ENCODE measurements at regions not wholly inside any gene's neighbourhood (a gene's known extent, or its start where the extent isn't known, plus 50 kb on each side); places are given as distances from the start of the nearest gene placed in this dataset.

DNA sequence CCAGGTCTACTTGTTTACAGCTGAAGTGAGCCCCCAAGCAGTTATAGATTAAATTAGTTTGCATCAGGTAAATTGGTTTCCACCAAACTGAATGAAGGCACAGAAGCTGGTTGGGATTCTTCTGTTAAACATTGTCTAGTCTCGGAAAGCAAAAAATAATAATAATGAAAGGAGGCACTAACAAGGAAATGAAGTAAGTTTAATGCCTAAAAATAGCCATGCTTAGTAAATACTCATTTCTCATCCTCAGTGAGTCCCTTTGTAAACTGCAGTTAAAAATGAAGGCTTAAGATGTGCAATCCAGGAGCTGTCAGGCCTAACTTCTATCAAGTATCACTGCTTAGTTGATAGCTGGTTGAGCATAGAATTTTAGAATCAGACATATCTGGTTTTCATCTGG is 113.5 kb downstream of the BTG1 start:
- no peak for TF ChIP-seq GATA2 (IDR thresholded peaks at IDR 0.05; ENCODE audit: low read depth, low read length)
- no peak for TF ChIP-seq GATA3 (IDR thresholded peaks at IDR 0.05; ENCODE audit: low read depth, low read length)

DNA sequence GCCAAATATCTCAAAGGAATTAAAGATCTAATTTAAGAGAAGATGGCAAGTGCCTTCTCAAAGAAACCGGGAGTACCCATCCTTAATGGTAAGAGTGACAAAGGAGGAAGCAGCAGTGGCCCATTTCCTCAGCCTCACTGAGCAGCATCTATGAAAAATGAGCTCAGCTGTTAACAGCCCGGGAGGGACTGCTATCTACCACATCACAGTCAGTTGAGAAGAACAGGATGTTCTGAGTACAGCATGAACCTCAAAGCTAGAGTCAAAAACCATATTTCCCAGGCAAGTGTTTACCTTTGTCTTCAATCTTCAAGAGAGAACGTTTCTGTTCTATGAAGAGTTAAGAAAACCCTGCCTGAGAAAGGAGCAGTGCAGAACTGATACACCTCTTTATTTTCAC is 115.0 kb downstream of the BTG1 start:
- TF ChIP-seq GATA3 (IDR thresholded peaks at IDR 0.05; ENCODE audit: low read depth, low read length) (no peak), GATA2 (IDR thresholded peaks at IDR 0.05; ENCODE audit: low read depth, low read length) (no peak)

DNA sequence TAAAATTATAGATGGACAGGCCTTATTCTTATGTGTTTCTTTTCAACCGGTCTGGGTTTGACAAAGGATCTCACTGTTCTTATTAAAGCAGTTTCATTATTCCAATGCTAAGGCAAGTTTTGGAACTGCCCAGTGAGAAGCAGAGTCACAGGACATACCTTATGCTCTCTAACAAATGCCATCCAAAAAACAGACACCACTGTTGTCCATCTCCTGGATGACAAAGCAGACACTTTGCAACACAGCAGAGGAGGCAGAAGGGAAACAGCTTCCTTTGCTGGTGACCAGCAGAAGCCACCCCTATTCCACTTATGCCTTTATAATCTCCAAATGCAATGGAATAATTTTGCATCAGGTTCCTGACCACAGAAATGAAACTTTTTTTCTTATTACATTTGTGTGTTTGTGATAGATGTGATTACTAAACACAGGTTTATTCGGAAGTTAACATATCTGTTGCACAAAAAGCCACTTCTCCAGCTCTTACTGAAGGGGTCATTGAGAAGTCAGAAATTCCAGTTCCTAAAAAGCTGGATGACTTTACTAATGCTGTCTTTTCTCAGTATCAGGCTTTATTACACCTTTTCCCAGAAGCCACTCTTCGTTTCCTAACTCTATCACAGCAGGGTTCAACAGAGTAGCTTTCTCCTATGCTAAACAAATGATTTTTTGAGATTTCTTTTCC is 115.6 kb downstream of the BTG1 start:
- TF ChIP-seq GATA3 (IDR thresholded peaks at IDR 0.05; ENCODE audit: low read depth, low read length) (no peak), GATA2 (IDR thresholded peaks at IDR 0.05; ENCODE audit: low read depth, low read length) (no peak)

DNA sequence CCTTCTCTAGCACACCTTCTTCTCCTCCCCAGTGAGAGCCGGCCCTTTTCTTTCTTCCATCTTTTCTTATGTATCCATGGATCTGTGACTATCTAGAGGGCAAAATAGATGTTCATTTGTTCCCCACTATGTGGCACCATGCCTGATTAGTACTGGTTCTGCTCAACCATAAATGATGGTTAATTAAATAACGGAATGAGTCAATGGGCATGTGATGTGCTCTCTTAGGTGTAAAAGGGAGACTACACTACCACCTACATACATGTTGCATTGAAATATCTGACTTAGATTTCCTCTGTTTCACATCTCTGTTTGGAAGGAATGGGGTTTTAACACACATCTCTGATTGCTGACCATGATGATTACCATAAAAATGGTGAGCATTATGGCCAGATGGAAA is 116.5 kb downstream of the BTG1 start:
- TF ChIP-seq GATA2 (IDR thresholded peaks at IDR 0.05; ENCODE audit: low read depth, low read length) (no peak), GATA3 (IDR thresholded peaks at IDR 0.05; ENCODE audit: low read depth, low read length) (no peak)

DNA sequence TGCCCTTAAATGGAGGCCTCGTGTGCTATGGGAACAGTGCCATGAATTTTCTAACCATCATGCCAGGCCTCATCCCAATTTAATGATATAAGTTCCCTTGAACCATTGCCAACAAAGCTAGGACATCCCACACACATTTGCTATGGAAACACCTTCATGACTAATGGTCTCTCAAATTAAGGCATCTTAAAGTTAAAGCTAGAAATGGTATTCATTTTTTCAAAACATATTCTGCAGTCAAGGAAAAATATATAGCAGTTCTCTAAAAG is 117.3 kb downstream of the BTG1 start:
- TF ChIP-seq GATA3 (IDR thresholded peaks at IDR 0.05; ENCODE audit: low read depth, low read length) (no peak), GATA2 (IDR thresholded peaks at IDR 0.05; ENCODE audit: low read depth, low read length) (no peak)

DNA sequence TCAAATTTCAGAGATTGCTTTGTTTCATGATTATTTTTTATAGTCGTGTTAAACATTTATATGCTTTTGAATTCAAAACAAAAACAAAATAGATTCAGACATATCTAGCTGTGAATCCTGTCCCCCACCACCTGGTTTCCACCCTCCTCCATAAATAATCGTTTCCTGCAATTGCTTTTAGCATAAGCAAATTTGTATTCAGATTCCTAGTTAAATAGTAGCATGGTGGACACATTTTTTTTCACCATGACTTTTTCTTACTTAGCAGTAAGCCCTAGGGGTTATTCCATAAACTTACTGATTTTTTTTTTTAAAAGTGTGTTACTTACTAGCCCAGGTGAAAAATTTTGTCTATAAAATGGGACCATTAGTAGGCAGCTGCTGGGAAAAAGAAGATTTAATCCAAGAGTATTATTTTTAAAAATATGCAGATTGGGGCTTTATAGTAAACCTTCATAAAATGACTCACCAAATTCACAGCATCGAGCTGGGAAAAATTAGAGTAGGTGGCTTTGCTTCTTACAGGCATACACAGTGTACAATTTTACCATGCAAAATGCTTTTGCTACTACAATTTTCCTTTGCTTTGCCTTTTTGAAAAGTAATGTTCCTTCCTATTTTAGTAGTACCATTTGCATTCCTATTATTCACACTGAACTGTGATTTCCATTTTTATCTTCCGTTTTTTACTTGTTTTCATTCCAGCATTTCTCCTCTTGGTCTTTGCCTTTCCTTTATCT is 117.8 kb downstream of the BTG1 start:
- TF ChIP-seq GATA3 (IDR thresholded peaks at IDR 0.05; ENCODE audit: low read depth, low read length) (no peak), GATA2 (IDR thresholded peaks at IDR 0.05; ENCODE audit: low read depth, low read length) (no peak)

DNA sequence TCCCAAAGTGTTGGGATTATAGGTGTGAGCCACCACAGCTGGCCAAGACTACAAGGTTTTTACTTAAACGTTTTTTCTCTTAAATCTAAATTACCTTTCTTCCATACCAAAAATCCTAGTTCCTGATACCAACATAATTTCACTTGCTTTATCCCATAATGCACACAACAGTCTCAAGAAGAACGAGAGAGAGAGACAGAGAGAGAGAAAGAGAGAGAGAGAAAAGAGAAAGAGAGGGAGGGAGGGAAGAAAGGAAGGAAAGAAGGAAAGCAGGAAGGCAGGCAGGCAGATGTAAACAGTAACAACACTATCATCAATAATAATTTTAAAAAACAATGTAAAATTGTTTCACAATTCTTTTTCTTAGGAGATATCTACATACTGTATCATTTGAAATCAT is 118.4 kb downstream of the BTG1 start:
- TF ChIP-seq GATA3 (IDR thresholded peaks at IDR 0.05; ENCODE audit: low read depth, low read length) (no peak), GATA2 (IDR thresholded peaks at IDR 0.05; ENCODE audit: low read depth, low read length) (no peak)

DNA sequence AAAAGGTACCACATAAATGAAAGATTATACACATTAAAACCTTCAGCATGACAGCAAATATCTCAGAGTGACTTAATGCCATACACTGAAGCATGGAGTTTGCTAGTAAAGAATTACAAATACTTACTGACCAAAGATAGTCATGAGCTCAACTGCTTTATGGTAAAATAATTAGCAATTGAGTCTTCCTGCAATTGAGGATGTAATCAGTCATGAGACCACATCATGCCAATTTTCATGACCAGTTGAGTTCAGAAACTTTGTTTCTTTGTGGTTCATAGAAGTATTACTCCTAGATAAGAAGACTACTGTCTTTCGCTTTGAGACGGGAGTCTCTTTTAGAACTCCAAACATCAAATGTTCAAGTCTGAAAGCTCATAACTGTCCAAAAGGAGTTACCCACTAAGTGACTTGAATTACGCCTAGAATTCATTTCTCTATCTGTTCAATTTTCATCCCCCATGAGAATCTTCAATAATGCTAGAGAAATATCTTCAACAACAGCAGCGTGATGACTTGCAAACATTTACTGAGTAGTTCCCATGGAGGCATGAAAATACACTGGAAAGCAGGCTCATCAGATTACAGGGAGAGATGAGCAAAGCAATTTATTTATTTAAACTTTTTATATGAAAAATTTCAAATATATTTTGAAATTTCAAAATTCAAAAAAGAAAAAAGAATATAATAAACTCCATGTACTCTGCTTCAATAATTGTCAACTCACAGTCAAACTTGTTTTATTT is 120.0 kb downstream of the BTG1 start:
- TF ChIP-seq GATA3 (IDR thresholded peaks at IDR 0.05; ENCODE audit: low read depth, low read length): no peak
- no peak for TF ChIP-seq GATA2 (IDR thresholded peaks at IDR 0.05; ENCODE audit: low read depth, low read length)

DNA sequence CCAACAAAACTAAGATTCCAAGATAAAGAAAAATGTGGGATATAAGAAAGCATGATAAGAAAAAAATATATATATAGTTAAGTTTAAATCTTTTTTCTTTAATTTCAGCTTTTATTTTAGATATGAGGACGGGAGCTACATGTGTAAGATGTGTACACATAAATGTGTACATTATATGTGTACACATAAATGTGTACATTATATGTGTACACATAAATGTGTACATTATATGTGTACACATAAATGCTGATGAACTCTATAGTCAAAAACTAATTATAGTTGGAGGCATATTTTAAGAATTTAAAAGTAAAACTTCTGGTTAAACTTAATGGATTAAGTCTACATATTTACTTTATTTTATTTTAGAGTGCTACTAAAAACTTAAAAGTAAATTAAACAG is 123.6 kb downstream of the BTG1 start:
- TF ChIP-seq GATA2 (IDR thresholded peaks at IDR 0.05; ENCODE audit: low read depth, low read length) (no peak), GATA3 (IDR thresholded peaks at IDR 0.05; ENCODE audit: low read depth, low read length) (no peak)

DNA sequence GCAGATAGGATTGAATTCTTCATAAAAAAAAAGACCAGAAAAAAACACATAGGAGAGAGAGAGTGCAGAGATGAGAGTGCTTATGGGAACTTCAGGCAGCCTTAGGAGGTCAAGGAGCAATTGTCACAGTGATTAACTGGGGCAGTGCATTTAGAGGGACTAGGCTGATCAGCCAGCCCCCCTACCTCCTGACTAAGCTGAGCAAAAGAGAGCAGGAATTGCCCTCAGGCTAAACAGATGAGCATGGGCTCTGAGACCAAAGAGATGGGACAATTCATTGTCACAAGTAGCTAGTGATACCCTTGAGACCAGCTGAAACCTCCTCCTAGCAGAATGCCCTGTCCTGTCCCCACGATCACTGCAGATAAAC is 124.0 kb downstream of the BTG1 start:
- TF ChIP-seq GATA3 (IDR thresholded peaks at IDR 0.05; ENCODE audit: low read depth, low read length) (no peak), GATA2 (IDR thresholded peaks at IDR 0.05; ENCODE audit: low read depth, low read length) (no peak)

DNA sequence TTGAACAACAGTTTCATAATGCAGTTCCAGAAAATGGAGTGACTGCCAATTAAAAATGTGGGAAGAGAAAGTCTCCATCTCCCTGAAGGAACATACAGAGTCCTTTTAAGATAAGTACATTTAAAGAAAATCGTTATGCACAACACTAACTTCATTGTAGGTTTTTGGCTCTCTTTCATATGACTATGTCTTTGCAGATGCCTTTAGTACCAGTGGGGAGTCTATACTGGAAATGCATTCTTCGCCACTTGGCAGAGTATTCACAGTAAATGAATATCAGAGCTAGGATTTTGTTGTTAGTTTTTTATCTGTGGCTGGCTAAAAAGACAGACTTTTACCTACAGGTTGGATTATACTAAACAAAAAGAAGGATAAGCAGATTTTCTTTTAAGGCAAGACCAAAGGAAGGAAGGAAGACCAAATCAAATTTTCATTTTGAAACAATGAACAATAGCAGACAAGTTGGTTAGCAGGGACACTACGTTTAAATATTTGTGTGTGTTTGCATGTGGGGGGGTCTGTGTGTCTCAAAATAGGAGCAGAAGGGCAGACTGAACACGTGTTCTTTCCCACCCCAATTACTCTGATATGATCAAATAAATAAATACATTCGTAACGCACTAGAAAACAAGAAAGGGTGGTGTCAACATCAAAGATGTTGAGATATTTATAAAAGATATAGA is 124.5 kb downstream of the BTG1 start:
- no peak for TF ChIP-seq GATA2 (IDR thresholded peaks at IDR 0.05; ENCODE audit: low read depth, low read length)
- TF ChIP-seq GATA3 (IDR thresholded peaks at IDR 0.05; ENCODE audit: low read depth, low read length): no peak

DNA sequence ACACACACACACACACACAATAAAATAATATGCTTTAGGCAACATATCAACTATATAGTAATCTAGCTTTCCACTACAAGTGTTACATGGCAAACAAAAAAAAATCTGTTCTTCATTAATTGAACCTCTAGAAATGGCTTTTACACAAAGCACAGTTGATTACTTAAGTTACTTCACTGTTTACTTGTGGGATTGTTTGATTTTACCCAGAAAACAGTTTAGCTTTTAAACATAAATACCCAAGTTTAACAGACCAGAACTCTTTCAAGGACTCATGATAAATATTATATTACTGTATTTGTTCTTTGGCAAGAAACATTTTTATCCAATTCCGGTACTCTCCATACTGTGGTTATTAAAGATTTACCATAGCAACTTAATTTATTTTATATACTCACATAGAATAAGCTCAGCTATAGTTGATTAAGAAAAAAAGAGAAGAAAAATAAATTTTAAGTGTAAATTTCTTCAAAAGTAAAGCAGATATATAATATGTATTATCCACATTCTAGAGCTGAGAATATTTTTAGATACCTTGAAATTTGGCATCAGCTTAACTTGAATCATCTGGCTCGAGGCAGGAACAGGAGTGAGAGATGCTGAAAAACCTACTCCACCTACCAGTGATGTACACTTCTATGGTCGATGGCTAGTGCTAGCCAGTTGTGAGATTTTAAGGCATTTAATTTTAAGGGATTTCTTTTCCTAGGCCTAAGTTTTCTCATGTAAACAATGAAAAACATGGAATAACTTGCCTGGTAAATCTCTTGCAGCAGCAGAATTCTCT is 126.0 kb downstream of the BTG1 start:
- TF ChIP-seq GATA2 (IDR thresholded peaks at IDR 0.05; ENCODE audit: low read depth, low read length) (no peak), GATA3 (IDR thresholded peaks at IDR 0.05; ENCODE audit: low read depth, low read length) (no peak)

DNA sequence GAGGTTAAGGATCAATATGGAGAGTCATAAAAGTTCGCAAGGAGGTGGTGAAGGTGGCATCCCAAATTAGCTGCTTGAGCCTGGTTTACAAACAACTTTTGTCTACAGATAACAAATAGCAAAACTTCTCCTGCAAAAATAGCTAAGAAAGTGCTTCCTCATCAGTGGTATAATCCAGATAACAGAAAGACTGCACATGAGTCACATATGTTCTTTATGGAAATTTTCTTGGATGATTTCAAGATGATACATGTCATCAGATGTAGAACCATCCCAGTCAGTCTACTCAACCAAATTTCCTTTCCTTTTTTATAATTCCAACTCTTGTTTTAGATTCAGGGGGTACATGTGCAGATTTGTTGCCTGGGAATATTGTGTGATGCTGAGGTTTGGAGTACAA is 133.0 kb downstream of the BTG1 start:
- TF ChIP-seq GATA2 (IDR thresholded peaks at IDR 0.05; ENCODE audit: low read depth, low read length) (no peak), GATA3 (IDR thresholded peaks at IDR 0.05; ENCODE audit: low read depth, low read length) (no peak)
